BLaER1 (cell line): ENCODE measurements at regions not wholly inside any gene's neighbourhood (a gene's known extent, or its start where the extent isn't known, plus 50 kb on each side); places are given as distances from the start of the nearest gene placed in this dataset.
A peak's percentile ranks its signal among the peaks of the same experiment; 100 is the strongest.

Experiments used
- H3K27ac ChIP-seq: shearing (Covaris generic); formaldehyde crosslinking; 2 replicates; pipeline ENCODE4 v1.8.1; 2022
- H3K27me3 ChIP-seq: shearing (Covaris generic); formaldehyde crosslinking; 2 replicates; pipeline ENCODE4 v1.8.1; 2022
- H3K36me3 ChIP-seq: shearing (Covaris generic); formaldehyde crosslinking; 2 replicates; pipeline ENCODE4 v1.8.1; 2022
- H3K4me1 ChIP-seq: shearing (Covaris generic); formaldehyde crosslinking; 2 replicates; pipeline ENCODE4 v1.8.1; 2022
- H3K4me2 ChIP-seq: shearing (Covaris generic); formaldehyde crosslinking; 2 replicates; pipeline ENCODE4 v1.8.1; 2022
- H3K4me3 ChIP-seq: shearing (Covaris generic); formaldehyde crosslinking; 2 replicates; pipeline ENCODE4 v1.8.1; 2022
- H3K9ac ChIP-seq: shearing (Covaris generic); formaldehyde crosslinking; 2 replicates; pipeline ENCODE4 v1.8.1; 2022
- H3K9me3 ChIP-seq: shearing (Covaris generic); formaldehyde crosslinking; 2 replicates; pipeline ENCODE4 v1.8.1; 2022
- H4K20me1 ChIP-seq: shearing (Covaris generic); formaldehyde crosslinking; 2 replicates; pipeline ENCODE4 v1.8.1; 2022
- Cebpa-rat ChIP-seq: shearing (Covaris generic); IDR thresholded peaks from 2 replicates; pipeline ENCODE4 v1.8.1; 2022

DNA sequence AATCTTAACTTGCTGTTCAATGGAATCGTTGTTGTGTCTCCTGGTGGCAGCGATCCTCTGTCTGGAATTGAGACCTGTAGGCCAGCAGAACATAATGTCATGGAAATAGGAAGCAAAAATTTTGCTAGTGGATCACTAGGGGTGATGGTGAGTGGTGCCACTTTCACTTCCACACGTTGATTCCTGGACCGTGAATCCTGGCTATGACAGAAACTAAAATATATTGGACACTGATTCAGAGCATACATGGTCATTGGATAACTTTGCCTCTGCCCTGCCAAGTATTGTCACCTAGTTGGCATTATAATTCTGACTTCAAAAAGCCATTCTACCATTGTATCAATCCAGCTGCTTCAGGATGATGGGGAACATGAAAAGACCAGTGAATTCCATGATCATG is 353.2 kb downstream of the IRX1 start:
- peaks cover 21% of the 10 kb centered on the region for H3K4me1 ChIP-seq
- H3K4me2 ChIP-seq, result no peak overlapping the region; the same call in 1 of the 2 replicates
- no peak overlapping the region for H3K9ac ChIP-seq
- H4K20me1 ChIP-seq, result no peaks in the 10 kb centered on the region
- no peak overlapping the region for H3K27ac ChIP-seq
- H3K9me3 ChIP-seq, result peaks cover 35% of the 10 kb centered on the region
- H3K36me3 ChIP-seq, result no peaks in the 10 kb centered on the region
- no peaks in the 10 kb centered on the region for H3K27me3 ChIP-seq
- H3K4me3 ChIP-seq, result no peak overlapping the region
- no peak for TF ChIP-seq Cebpa-rat

DNA sequence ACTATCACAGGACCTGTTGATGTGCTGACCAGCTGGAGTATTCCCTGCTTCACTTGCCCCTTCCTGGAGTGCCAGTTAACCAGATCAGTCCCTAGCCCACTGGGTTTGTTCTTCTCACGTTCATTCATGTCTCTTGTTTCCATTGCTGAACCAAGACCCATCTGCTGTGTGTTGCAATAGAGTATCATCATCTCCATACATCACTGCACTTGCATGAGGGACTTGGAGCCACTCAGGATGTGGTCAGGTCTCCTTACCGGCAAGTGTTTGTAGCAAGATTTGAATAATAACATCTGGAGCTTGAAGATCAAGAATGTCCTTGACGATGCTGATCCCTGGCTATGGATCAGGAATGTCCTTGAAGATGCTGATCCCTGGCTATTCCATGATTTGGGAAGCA is 358.6 kb downstream of the IRX1 start:
- peak; percentile 99 for TF ChIP-seq Cebpa-rat
- Histone ChIP-seq H3K4me3 (no peak overlapping the region), H3K27ac (peak overlapping the region; percentile 84), H4K20me1 (no peaks in the 10 kb centered on the region), H3K4me2 (peak overlapping the region; percentile 62), H3K9ac (peak overlapping the region; percentile 57; the same call in 1 of the 2 replicates), H3K4me1 (peaks cover 50% of the 10 kb centered on the region), H3K9me3 (peaks cover 20% of the 10 kb centered on the region), H3K36me3 (no peaks in the 10 kb centered on the region), H3K27me3 (no peaks in the 10 kb centered on the region)

DNA sequence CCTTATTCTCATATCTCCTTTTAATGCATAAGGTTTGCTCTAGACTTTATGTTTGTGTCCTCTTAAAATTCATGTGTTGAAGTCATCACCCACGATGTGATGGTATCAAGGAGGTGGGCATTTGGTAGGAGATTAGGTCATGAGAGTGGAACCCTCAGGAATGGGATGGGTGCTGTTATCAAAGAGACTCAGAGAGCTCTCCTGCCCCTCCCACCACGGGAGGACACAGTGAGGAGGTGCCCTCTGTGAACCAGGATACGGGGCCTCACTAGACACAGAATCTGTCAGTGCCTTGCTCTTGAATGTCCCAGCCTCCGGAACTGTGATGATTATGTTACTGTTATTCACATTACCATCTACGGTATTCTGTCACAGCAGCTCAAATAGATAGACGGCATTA is 359.0 kb downstream of the IRX1 start:
- H3K4me3 ChIP-seq, result no peak overlapping the region
- H3K36me3 ChIP-seq, result no peaks in the 10 kb centered on the region
- H4K20me1 ChIP-seq, result no peaks in the 10 kb centered on the region
- no peaks in the 10 kb centered on the region for H3K27me3 ChIP-seq
- no peak for TF ChIP-seq Cebpa-rat
- H3K4me2 ChIP-seq, result peak overlapping the region; percentile 62
- H3K27ac ChIP-seq, result peak overlapping the region; percentile 84
- peaks cover 55% of the 10 kb centered on the region for H3K4me1 ChIP-seq
- H3K9ac ChIP-seq, result no peak overlapping the region; the same call in 1 of the 2 replicates
- H3K9me3 ChIP-seq, result peaks cover 20% of the 10 kb centered on the region

DNA sequence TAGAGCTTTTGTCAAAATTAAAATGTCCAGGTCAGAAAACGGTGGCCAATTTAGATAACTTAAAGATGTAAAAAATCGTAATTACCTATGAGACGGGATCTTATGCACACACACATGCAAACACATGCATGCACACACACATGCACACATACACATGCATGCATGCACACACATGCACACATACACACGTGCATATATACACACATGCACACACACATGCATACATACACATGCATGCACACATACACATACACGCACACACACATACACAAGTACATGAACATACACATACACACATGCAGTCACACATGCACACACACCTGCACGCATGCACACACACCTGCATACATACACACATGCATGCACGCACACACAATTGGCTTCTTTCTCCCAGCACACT is 362.0 kb downstream of the IRX1 start:
- TF ChIP-seq Cebpa-rat, result no peak
- no peaks in the 10 kb centered on the region for H3K36me3 ChIP-seq
- H3K4me3 ChIP-seq, result no peak overlapping the region
- H3K9ac ChIP-seq, result no peak overlapping the region
- H3K4me2 ChIP-seq, result no peak overlapping the region
- H3K9me3 ChIP-seq, result no peaks in the 10 kb centered on the region; the same call in 1 of the 2 replicates
- no peak overlapping the region for H3K27ac ChIP-seq
- H3K27me3 ChIP-seq, result no peaks in the 10 kb centered on the region
- H3K4me1 ChIP-seq, result peaks cover 84% of the 10 kb centered on the region
- no peaks in the 10 kb centered on the region for H4K20me1 ChIP-seq

DNA sequence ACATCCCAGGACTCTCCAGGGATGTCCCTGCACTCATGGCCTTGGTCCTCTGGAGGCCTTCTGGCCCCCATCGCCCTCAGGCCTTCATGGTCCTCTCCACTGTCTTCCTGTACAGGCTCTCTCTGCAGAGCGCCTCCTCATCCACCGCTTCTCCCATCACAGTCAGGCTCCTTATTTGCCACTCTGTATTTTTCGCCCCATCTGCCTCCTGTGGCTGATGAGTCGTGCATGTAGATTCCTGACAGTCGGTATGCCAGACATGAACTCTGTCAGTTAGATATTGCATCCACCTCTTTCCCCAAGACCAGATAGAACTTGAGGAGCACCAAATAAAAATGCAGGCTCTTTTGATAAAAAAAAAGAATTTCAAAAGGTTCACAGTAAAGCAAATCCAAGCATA is 362.8 kb downstream of the IRX1 start:
- Histone ChIP-seq H3K4me3 (no peak overlapping the region), H3K4me2 (no peak overlapping the region), H3K9ac (no peak overlapping the region), H3K36me3 (no peaks in the 10 kb centered on the region), H4K20me1 (no peaks in the 10 kb centered on the region), H3K9me3 (no peaks in the 10 kb centered on the region), H3K27me3 (no peaks in the 10 kb centered on the region), H3K27ac (no peak overlapping the region), H3K4me1 (peaks cover 84% of the 10 kb centered on the region)
- no peak for TF ChIP-seq Cebpa-rat

DNA sequence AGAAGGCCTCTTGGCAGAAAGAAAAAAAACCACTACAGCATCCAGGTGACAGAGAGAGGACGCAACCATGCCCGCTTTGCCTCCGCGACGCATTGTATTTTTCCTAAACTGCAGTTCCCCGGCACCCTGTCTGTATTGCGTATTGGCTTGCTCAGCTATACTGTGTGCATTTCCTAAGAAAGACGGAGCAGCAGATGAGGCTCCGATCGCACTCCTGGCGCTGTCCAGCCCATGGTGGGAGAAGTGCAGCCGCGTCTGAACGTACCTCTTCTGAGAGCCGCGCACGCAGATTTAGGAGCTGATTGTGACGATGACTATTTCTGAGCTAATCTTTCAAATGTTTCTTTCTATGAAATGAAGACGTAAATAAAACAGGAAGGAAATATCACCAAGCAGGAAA is 366.5 kb downstream of the IRX1 start:
- no peaks in the 10 kb centered on the region for H3K27me3 ChIP-seq
- H3K36me3 ChIP-seq, result no peaks in the 10 kb centered on the region
- H4K20me1 ChIP-seq, result no peaks in the 10 kb centered on the region
- peak overlapping the region; percentile 86 for H3K4me2 ChIP-seq
- H3K27ac ChIP-seq, result no peak overlapping the region; the same call in 1 of the 2 replicates
- peaks cover 4% of the 10 kb centered on the region; the same call in 1 of the 2 replicates for H3K9me3 ChIP-seq
- peak overlapping the region; percentile 41 for H3K4me3 ChIP-seq
- H3K9ac ChIP-seq, result peak overlapping the region; percentile 30; the same call in 1 of the 2 replicates
- peaks cover 68% of the 10 kb centered on the region for H3K4me1 ChIP-seq
- no peak for TF ChIP-seq Cebpa-rat

DNA sequence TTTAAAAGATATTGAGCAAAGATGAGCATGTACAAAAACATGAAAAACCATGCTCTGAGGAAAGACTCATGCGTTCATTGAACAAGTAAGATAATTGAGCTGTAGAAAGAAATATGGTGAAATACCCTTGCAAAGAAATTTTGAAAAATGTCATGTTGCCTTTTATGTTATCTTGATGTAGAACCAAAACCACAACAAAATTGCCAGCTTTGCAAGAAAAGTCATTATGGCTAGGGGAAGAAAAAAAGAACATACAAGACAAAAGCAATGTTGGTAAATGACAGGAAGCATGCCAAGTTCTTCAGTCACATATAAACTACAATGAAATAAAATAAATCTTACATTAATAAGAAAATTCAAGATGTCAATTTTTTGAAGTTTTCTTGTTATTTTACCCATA is 368.0 kb downstream of the IRX1 start:
- H4K20me1 ChIP-seq, result no peaks in the 10 kb centered on the region

DNA sequence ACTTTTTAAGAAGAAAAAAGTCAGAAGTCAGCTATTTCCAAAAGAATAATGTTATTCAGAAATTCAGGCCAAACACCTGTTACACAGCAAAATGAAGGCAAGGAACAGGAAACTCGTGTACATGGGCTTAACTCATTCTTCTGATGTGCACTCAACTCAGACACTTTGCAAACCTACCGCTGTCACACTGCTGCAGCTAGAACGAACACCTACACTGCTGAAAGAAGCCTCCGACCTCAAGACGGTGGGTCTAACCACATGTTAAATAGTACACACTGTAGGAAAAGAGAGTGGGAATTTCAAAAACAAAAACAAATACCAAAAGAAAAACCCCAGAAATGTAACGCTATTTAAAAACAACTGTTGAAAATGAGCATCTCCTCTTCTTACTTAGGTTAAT is 384.5 kb downstream of the IRX1 start:
- no peak overlapping the region for H3K27ac ChIP-seq
- no peak overlapping the region for H3K9ac ChIP-seq
- H4K20me1 ChIP-seq, result no peaks in the 10 kb centered on the region
- H3K4me2 ChIP-seq, result no peak overlapping the region
- H3K4me1 ChIP-seq, result peaks cover 14% of the 10 kb centered on the region
- H3K27me3 ChIP-seq, result no peaks in the 10 kb centered on the region
- H3K9me3 ChIP-seq, result peaks cover 14% of the 10 kb centered on the region
- TF ChIP-seq Cebpa-rat, result no peak
- no peak overlapping the region for H3K4me3 ChIP-seq
- no peaks in the 10 kb centered on the region for H3K36me3 ChIP-seq

More for the DNA sequence above, 368.0 kb downstream of the IRX1 start:
- Histone ChIP-seq H3K9ac (no peak overlapping the region), H3K4me1 (peaks cover 53% of the 10 kb centered on the region), H3K36me3 (no peaks in the 10 kb centered on the region), H3K9me3 (peaks cover 19% of the 10 kb centered on the region), H3K27me3 (no peaks in the 10 kb centered on the region), H3K4me3 (no peak overlapping the region), H3K4me2 (peak overlapping the region; percentile 86), H3K27ac (no peak overlapping the region)
- no peak for TF ChIP-seq Cebpa-rat

DNA sequence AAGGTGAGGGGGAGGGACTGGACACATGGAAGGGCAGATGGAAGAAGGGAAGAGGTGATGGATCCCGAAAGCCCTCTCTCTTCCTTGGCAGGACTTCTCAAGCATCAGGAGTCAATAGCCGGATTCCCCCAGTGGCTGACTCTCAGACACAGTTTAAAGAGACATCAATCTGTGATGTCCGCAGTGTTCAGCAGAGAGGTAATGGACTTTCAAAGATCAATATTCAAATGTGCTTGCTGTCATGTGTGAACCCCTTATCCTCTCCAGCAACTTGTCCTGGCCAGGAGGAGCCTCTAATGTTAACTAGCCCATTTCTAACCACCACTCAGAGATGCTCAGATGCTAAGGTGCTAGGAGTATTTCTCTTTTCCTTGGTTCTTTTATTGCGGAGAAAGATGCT is 392.2 kb downstream of the IRX1 start:
- Histone ChIP-seq H3K27me3 (no peaks in the 10 kb centered on the region), H3K4me1 (peaks cover 43% of the 10 kb centered on the region), H3K27ac (no peak overlapping the region)

DNA sequence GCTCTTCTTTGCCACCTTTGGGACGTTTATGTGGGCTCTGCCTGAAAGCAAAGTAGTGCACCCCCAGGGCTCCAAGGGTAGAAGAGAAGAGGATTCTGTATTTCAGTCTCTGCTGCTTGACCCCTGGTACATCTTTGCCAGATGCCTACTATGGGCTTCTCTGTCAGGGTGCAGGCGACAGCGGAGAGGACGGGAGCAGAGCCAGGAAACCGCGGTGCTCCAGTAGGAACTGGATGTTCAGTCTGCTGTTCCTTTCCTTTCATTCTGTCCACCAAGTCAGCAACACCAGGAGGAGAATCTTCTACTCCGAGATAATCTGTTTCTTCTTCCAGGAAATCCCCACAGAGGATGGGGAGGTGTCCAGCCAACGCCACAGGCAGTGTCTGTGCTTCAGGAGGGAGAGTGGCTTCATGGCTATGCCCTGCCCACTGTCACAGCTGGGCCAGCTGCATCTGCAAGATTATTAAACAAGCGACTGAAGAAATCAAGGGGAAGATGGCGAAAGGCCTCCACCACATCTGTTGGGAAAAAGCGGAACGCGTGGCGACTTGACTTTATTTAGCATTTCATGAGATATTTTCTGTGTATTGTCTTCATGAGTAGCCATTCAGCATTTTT is 398.3 kb downstream of the IRX1 start:
- H3K27me3 ChIP-seq, result no peaks in the 10 kb centered on the region
- no peaks in the 10 kb centered on the region for H4K20me1 ChIP-seq
- H3K36me3 ChIP-seq, result no peaks in the 10 kb centered on the region
- H3K9me3 ChIP-seq, result peaks cover 16% of the 10 kb centered on the region
- H3K4me1 ChIP-seq, result peaks cover 88% of the 10 kb centered on the region
- TF ChIP-seq Cebpa-rat, result no peak
- peak overlapping the region; percentile 71 for H3K9ac ChIP-seq
- peak overlapping the region; percentile 91 for H3K4me2 ChIP-seq
- H3K4me3 ChIP-seq, result peak overlapping the region; percentile 56
- H3K27ac ChIP-seq, result peak overlapping the region; percentile 91

More for the DNA sequence above, 392.2 kb downstream of the IRX1 start:
- Histone ChIP-seq H3K9ac (no peak overlapping the region), H4K20me1 (no peaks in the 10 kb centered on the region), H3K4me3 (no peak overlapping the region), H3K36me3 (no peaks in the 10 kb centered on the region), H3K4me2 (no peak overlapping the region), H3K9me3 (peaks cover 21% of the 10 kb centered on the region)
- no peak for TF ChIP-seq Cebpa-rat

DNA sequence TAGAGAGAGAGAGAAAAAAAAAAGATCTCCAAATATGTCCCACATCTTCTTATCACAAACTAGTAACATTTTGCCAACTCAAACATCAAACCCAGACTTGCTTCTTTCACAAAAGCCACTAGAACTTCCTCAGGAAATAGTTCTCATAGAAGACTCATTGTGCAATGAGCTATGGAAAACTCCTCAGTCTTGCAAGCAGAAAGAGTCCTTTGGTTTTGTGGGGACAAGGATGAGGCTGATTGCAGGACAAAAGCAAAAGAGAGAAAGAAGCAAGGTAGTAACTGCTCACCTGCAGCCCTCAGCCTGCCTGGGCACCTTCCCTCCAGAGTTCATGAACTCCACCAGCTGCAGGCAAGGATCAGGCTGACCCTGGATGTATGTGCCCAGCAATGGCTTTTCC is 399.0 kb downstream of the IRX1 start:
- Histone ChIP-seq H3K4me1 (peaks cover 86% of the 10 kb centered on the region), H3K4me3 (peak overlapping the region; percentile 56), H4K20me1 (no peaks in the 10 kb centered on the region), H3K36me3 (no peaks in the 10 kb centered on the region), H3K9me3 (peaks cover 16% of the 10 kb centered on the region), H3K27ac (peak overlapping the region; percentile 91), H3K4me2 (peak overlapping the region; percentile 91), H3K27me3 (no peaks in the 10 kb centered on the region), H3K9ac (peak overlapping the region; percentile 71)
- peak; percentile 85 for TF ChIP-seq Cebpa-rat
